ENCODE measurements at regions not wholly inside any gene's neighbourhood (a gene's known extent, or its start where the extent isn't known, plus 50 kb on each side); places are given as distances from the start of the nearest gene placed in this dataset.

DNA sequence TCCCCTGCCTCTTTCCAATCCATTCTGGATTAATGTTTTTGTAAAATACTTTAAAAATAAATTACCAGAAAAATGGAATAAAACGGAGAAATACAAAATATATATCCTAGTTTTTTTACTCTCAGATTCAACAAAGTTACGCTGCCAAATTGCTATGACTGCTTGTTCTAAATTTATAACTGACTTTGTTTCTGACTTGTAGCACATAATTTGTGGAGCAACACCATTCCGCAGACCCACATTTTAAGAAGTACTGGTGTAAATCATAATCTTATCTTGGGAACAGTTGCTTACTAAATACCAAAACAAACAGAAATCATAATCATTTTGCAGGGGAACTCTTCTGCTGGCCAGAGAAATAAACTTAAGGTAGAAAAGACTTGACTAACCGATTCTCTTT, 339.4 kb upstream of the CBLB start:
- DNase-seq (ENCODE audit: low read depth, low spot score), result no peak
- in situ Hi-C loops (cut with HindIII; ENCODE audit: low pct_unique_long_range_greater_than_20kb, low sequenced_read_pairs), result no loop called here

DNA sequence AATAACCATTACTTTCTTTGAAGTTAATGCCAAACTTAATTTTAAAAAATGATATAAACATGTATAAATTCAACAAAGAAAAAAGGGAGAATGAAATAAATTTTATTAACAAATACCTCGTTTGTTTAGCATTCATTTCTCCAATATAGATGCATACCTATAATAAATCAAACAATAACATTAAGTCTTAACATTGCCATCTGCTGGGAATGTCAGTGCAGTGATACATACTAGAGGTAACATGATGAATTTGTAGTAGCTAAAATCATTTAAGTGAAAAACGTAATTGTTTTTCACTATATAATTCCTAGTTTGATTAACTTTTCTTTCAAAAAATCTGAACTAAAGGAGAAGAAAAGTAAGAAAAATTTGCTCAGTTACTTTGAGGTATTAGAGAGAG, 340.2 kb upstream of the CBLB start:
- peak; percentile 68 for DNase-seq (ENCODE audit: low read depth, low spot score)
- in situ Hi-C loops (cut with HindIII; ENCODE audit: low pct_unique_long_range_greater_than_20kb, low sequenced_read_pairs), result no loop called here

GRCh38 chr3:106209482-106209881, 340.7 kb upstream of the CBLB start:
- in situ Hi-C loops (cut with HindIII; ENCODE audit: low pct_unique_long_range_greater_than_20kb, low sequenced_read_pairs), result no loop called here
- no peak for DNase-seq (ENCODE audit: low read depth, low spot score)

GRCh38 chr3:106210923-106211322, 342.1 kb upstream of the CBLB start:
- in situ Hi-C loops (cut with HindIII; ENCODE audit: low pct_unique_long_range_greater_than_20kb, low sequenced_read_pairs), result no loop called here
- no peak for DNase-seq (ENCODE audit: low read depth, low spot score)

- no peak for DNase-seq (ENCODE audit: low read depth, low spot score)
- in situ Hi-C loops (cut with HindIII; ENCODE audit: low pct_unique_long_range_greater_than_20kb, low sequenced_read_pairs), result no loop called here
These were observed 343.9 kb upstream of the CBLB start for GRCh38 chr3:106212665-106213222.

GRCh38 chr3:106213954-106214353, 345.1 kb upstream of the CBLB start:
- no peak for DNase-seq (ENCODE audit: low read depth, low spot score)
- in situ Hi-C loops (cut with HindIII; ENCODE audit: low pct_unique_long_range_greater_than_20kb, low sequenced_read_pairs), result no loop called here

DNA sequence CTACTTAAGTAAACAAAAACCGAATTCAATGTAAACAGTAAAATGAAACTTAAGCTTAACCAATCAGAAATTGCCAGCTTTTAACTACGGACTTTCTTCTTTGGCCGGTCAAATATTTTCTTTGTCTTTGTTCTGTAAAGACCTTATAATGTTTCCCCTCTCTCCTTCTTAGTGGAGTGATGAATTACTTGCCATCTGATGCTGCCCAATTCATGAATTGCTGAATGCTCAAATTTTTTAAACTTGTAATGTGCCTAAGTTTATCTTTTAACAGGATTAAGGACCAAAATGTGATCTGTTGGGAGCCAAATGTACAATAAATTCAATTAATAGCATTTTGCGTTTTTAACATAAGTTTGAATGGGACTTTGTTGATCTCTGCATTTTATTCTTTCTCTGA, 345.8 kb upstream of the CBLB start:
- in situ Hi-C loops (cut with HindIII; ENCODE audit: low pct_unique_long_range_greater_than_20kb, low sequenced_read_pairs), result no loop called here

GRCh38 chr3:106215047-106215446, 346.2 kb upstream of the CBLB start:
- in situ Hi-C loops (cut with HindIII; ENCODE audit: low pct_unique_long_range_greater_than_20kb, low sequenced_read_pairs), result no loop called here
- DNase-seq (ENCODE audit: low read depth, low spot score), result no peak

More for the DNA sequence above, 345.8 kb upstream of the CBLB start:
- DNase-seq (ENCODE audit: low read depth, low spot score), result no peak

- in situ Hi-C loops (cut with HindIII; ENCODE audit: low pct_unique_long_range_greater_than_20kb, low sequenced_read_pairs), result no loop called here
- DNase-seq (ENCODE audit: low read depth, low spot score), result no peak
These were observed 348.9 kb upstream of the CBLB start for GRCh38 chr3:106217745-106218144.

DNA sequence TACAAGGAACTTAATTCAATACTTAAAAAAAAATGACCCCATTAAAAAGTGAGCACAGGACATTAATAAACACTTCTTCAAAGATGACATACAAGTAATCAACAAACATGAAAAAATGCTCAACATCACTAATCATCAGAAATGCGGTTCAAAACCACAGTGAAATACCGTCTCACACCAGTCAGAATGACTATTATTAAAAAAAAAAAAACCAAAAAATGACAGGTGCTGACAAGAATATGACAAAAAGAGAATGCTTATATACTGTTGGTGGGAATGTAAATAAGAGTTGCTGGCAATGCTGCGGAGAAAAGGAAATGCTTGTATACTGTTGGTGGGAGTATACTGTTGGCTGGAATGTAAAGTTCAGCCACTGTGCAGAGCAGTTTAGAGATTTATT, 358.3 kb upstream of the CBLB start:
- DNase-seq (ENCODE audit: low read depth, low spot score), result no peak
- in situ Hi-C loops (cut with HindIII; ENCODE audit: low pct_unique_long_range_greater_than_20kb, low sequenced_read_pairs), result no loop called here

DNA sequence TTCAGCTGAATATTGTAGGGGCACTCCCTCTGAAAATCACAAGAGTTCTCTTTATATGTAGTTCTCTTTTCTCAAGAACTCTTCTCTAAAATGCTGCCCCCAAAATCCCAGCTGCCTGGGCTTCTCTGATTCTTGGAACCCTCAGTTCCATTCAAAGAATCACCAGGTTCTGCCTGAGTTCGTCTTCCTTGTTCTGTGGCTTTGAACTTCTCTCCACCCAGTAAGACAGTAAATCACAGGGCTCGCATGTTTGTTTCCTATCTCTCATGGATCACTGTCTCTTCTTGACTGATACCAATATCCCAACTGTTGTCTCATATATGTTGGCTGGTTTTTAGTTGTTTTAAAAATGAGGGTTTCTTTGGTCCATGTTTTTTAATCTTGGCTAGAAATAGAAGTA, 359.5 kb upstream of the CBLB start:
- no peak for DNase-seq (ENCODE audit: low read depth, low spot score)
- in situ Hi-C loops (cut with HindIII; ENCODE audit: low pct_unique_long_range_greater_than_20kb, low sequenced_read_pairs), result no loop called here

DNA sequence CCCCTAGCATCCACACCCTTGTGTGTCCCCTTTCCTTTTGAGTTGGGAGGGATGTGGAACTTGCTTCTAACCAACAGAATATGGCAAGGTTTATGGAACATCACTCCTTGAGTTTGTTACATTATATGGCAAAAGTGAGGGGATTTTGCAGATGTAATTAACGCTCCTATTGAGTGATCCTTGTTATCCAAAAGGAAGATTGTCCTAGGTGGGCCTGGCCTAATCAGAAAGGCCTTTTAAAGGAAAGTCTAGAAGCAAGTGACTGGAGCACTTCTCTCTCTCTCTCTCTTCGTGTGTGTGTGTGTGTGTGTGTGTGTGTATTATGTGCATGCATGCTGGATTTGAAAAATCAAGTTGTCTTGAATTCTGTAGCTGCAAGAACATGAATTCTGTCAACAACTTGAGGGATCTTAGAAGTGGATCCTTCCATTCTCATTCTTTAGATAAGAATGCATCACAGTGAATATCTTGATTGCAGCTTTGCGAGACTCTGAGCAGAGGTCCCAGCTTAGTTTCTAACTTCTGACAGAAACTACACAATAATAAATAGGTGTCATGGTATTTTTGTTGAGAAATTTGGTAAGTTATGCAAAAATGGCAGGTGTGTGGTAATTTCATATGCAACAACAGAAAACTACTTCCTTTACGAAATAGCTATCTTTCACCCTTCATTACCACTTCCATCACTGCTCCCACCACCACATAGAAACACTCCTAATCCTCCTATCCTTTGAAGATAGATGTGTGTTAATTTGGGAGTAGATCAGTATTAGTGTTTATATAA, 360.9 kb upstream of the CBLB start:
- in situ Hi-C loops (cut with HindIII; ENCODE audit: low pct_unique_long_range_greater_than_20kb, low sequenced_read_pairs), result no loop called here
- no peak for DNase-seq (ENCODE audit: low read depth, low spot score)

DNA sequence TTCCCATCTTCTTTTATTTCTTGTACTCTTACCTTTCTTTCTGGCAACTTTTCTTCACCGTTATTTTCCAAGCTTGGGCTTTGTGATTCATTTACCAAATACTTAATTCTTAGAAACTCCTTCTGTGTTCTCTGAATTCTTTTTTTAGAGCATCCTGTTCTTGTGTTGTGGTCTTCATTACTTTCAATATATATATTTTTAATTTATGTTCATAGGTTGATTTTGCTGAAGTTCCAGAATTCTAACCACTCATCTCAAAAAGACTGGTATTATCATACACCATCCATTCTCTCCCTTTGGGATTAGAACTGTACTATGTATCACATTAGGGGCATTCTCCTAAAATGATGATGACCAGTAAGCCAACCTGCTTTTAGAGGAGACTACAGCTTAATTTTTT, 362.3 kb upstream of the CBLB start:
- in situ Hi-C loops (cut with HindIII; ENCODE audit: low pct_unique_long_range_greater_than_20kb, low sequenced_read_pairs), result no loop called here
- DNase-seq (ENCODE audit: low read depth, low spot score), result no peak

DNA sequence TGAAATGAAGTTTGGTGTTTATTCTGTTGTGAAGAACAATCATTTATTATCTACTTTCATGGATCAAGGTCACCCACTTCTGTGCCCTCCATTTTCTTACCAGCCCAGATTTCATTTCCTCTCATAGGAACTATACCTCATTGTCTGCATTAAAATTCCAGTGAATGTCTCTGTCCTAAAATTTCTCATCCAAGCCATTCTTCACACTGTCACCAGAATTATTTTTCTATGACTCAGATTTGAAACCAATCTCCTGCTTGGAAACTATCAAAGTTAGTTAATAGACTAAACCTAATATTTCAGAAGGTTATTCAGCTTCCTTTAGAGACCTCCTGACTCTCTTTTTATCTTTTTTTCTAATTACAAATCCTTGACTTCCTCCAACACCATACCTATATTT, 364.1 kb upstream of the CBLB start:
- no peak for DNase-seq (ENCODE audit: low read depth, low spot score)
- in situ Hi-C loops (cut with HindIII; ENCODE audit: low pct_unique_long_range_greater_than_20kb, low sequenced_read_pairs), result no loop called here

GRCh38 chr3:106239195-106239697, 370.4 kb upstream of the CBLB start:
- in situ Hi-C loops (cut with HindIII; ENCODE audit: low pct_unique_long_range_greater_than_20kb, low sequenced_read_pairs), result no loop called here
- no peak for DNase-seq (ENCODE audit: low read depth, low spot score)

GRCh38 chr3:106241593-106241992, 372.8 kb upstream of the CBLB start:
- DNase-seq (ENCODE audit: low read depth, low spot score), result no peak
- in situ Hi-C loops (cut with HindIII; ENCODE audit: low pct_unique_long_range_greater_than_20kb, low sequenced_read_pairs), result no loop called here

DNA sequence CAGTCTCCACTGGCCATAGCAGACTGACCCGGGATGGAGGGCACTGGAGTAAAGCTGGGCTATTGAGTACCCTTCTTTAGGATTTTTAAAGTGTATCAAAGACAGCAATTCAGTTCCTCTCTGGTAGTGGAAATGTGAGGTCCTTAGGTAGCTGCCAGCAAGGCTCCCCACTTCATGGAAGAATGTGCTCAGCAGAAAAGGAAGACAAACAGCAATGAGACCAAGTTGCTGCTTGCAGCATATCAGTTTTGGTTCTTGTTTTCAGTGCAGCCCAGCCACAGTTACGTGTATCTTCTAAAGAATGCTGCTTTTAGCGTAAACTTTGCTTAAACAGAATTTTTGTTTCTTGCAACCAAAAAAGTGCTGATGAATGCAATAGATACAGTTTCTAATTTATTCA, 374.0 kb upstream of the CBLB start:
- in situ Hi-C loops (cut with HindIII; ENCODE audit: low pct_unique_long_range_greater_than_20kb, low sequenced_read_pairs), result no loop called here
- DNase-seq (ENCODE audit: low read depth, low spot score), result no peak

GRCh38 chr3:106245400-106245799, 376.6 kb upstream of the CBLB start:
- in situ Hi-C loops (cut with HindIII; ENCODE audit: low pct_unique_long_range_greater_than_20kb, low sequenced_read_pairs), result no loop called here
- DNase-seq (ENCODE audit: low read depth, low spot score), result no peak

DNA sequence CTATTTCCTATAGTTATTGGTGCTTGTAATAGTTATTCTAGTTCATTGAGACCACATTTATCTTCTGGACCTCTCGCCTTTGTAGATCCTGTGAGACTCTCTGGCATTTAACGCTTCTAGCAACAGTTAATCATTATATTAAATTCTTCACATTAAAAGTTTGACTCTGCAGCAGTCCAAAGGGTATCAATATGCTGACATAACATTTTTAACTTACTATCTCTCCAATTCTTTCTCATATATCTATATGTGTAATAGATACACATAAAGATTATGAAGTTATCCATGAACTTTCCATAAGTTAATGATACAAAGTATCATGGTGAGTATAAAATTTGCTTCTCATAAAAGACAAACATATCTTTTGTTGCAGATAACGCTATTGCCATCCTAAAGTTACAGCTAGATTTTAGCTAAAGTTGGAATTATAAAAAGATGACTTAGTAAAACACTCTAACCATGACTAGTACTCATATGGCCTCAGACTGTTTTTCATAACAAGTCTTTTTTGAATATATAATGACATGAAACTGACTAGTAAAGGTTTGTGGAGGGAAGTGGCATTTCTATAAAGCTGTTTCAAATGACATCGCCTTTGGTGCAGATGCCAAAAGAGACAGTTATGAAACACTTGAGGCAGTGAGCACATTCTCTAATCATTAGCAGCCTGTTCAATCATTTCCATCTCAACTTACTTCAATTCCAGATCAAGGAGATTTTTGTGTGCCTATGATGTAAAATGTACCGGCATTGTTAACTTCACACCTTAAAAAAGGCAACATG, 379.3 kb upstream of the CBLB start:
- in situ Hi-C loops (cut with HindIII; ENCODE audit: low pct_unique_long_range_greater_than_20kb, low sequenced_read_pairs), result no loop called here

More for the DNA sequence above, 379.3 kb upstream of the CBLB start:
- no peak for DNase-seq (ENCODE audit: low read depth, low spot score)

All from SK-MEL-5 (cell line).